ENCODE measurements at regions not wholly inside any gene's neighbourhood (a gene's known extent, or its start where the extent isn't known, plus 50 kb on each side); places are given as distances from the start of the nearest gene placed in this dataset.

GRCh38 chr2:146985753-146986152, 859.1 kb upstream of the ACVR2A start:
- TF ChIP-seq, protein P1, sequence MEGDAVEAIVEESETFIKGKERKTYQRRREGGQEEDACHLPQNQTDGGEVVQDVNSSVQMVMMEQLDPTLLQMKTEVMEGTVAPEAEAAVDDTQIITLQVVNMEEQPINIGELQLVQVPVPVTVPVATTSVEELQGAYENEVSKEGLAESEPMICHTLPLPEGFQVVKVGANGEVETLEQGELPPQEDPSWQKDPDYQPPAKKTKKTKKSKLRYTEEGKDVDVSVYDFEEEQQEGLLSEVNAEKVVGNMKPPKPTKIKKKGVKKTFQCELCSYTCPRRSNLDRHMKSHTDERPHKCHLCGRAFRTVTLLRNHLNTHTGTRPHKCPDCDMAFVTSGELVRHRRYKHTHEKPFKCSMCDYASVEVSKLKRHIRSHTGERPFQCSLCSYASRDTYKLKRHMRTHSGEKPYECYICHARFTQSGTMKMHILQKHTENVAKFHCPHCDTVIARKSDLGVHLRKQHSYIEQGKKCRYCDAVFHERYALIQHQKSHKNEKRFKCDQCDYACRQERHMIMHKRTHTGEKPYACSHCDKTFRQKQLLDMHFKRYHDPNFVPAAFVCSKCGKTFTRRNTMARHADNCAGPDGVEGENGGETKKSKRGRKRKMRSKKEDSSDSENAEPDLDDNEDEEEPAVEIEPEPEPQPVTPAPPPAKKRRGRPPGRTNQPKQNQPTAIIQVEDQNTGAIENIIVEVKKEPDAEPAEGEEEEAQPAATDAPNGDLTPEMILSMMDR (conservative IDR thresholded peaks at IDR 0.05; ENCODE audit: low read depth, low read length): no peak
- TF ChIP-seq EZH2 (IDR thresholded peaks at IDR 0.05; ENCODE audit: borderline replicate concordance, low read depth, low read length, poor library complexity, severe bottlenecking): no peak
